RWPE1 (cell line): ENCODE measurements at regions not wholly inside any gene's neighbourhood (a gene's known extent, or its start where the extent isn't known, plus 50 kb on each side); places are given as distances from the start of the nearest gene placed in this dataset.

ENCODE experiments used
- CTCF ChIA-PET: fragments of 350-600 bp; sonication (Branson Sonifier 250); formaldehyde crosslinking; extraction: SDS; loops from one replicate; lab custom pipeline; 2021; lab: Yijun Ruan, JAX
- POLR2A ChIA-PET: fragments of 400-600 bp; formaldehyde crosslinking; extraction: SDS; loops from one replicate; lab custom pipeline; 2020; ENCODE audit warnings: antibody characterized with exemption; ENCODE audit not compliant: low non-redundant PET; lab: Yijun Ruan, JAX
- DNase-seq: peaks from one replicate; pipeline ENCODE4 v3.0.0; 2012; ENCODE audit warnings: low spot score
- H3K27ac ChIP-seq: fragments of 450-650 bp; 2 replicates; pipeline ENCODE4 v1.5.1; 2017
- TF ChIP-seq, protein P1 (sequence below): fragments of 450-650 bp; conservative IDR thresholded peaks from 2 replicates; pipeline ENCODE4 v1.5.1; 2017; ENCODE audit warnings: low read depth, mild to moderate bottlenecking

DNA sequence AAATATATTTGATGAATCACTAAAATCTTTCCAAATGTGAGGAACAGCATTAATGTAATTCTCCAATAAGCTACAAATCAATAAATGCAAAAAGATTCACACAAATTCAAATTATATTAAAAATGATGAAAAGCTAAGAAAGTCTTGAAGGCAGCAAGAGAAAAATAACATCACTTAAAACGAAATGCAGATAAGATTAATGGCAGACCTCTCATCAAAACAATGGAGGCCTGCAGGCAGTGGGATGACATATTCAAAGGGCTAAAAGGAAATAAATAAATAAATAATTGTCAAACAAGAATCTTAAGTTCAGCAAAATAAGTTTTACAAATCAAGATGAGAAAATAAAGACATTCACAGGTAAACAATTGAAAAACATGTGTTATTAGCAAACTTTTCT, 952.1 kb downstream of the SLITRK6 start:
- TF ChIP-seq, protein P1, sequence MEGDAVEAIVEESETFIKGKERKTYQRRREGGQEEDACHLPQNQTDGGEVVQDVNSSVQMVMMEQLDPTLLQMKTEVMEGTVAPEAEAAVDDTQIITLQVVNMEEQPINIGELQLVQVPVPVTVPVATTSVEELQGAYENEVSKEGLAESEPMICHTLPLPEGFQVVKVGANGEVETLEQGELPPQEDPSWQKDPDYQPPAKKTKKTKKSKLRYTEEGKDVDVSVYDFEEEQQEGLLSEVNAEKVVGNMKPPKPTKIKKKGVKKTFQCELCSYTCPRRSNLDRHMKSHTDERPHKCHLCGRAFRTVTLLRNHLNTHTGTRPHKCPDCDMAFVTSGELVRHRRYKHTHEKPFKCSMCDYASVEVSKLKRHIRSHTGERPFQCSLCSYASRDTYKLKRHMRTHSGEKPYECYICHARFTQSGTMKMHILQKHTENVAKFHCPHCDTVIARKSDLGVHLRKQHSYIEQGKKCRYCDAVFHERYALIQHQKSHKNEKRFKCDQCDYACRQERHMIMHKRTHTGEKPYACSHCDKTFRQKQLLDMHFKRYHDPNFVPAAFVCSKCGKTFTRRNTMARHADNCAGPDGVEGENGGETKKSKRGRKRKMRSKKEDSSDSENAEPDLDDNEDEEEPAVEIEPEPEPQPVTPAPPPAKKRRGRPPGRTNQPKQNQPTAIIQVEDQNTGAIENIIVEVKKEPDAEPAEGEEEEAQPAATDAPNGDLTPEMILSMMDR: no peak
- no peak for DNase-seq

DNA sequence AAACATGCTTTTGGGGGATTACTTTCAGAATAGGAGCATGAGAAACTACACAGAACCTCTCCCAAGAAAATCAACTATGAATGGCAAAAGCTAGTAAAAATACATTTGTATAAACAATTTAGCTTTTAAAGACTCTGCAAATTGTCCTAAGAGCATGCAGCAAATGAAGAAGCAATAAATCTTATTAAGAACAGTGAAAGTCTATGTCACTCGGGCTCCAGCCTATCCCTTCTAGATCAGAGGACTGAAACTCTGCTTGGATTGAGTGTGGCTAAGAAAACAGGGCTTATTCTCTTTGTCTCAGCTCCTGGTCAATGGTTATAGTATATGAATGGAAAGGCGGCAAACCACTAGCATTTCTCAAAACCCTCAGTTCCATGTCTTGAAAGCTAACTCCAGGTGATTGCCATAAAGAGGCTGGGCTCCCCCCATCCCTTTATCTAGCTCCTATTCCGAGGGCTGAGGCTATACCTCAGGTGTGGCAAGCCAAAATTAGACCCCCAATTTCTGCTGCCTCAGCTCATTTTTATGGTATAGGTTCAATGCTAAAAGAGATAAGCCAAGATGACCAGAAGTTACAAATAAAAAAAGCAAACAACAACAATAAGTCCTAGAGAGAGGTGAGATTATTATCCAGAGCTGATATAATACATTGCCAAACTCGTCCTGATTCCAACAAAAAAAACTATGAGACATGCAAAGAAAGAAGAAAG, 953.2 kb downstream of the SLITRK6 start:
- TF ChIP-seq, protein P1: no peak

More for the DNA sequence above, 952.1 kb downstream of the SLITRK6 start:
- ChIA-PET CTCF (no interaction called here), POLR2A (no interaction called here)
- no peak overlapping the region for H3K27ac ChIP-seq

DNA sequence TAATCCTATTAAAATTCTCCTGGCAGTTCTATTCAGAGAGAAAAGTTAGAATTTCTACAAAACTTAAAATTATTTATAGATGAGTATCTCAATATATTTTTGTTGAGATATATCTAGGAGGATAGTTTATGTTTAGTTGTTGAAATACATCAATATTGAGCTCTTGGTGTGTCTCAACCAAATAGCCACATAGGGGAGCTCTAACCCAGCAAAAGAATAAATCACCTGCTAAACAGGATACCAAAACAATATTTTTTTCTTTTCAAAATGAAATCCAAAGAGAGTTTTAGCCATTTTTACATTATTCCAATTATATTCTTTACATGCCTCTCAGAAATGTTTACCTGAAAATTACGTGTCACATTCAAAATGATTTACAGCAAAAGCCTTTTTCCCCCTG, 954.7 kb downstream of the SLITRK6 start:
- no peak overlapping the region for H3K27ac ChIP-seq
- DNase-seq: peak; percentile 18
- CTCF ChIA-PET: interaction anchor here (0.5 to 1.0 kb wide), 3 partner anchors 21 to 989 kb away, joined by 3 to 5 read pairs (median 4); no protein-coding TSS in a partner anchor
- TF ChIP-seq, protein P1: peak; percentile 53
- POLR2A ChIA-PET: no interaction called here

More for the DNA sequence above, 953.2 kb downstream of the SLITRK6 start:
- ChIA-PET POLR2A (no interaction called here), CTCF (interaction anchor here (0.6 kb wide), 1 partner anchor 241 kb away, joined by 3 read pairs; no protein-coding TSS in a partner anchor)
- DNase-seq: no peak
- no peak overlapping the region for H3K27ac ChIP-seq

DNA sequence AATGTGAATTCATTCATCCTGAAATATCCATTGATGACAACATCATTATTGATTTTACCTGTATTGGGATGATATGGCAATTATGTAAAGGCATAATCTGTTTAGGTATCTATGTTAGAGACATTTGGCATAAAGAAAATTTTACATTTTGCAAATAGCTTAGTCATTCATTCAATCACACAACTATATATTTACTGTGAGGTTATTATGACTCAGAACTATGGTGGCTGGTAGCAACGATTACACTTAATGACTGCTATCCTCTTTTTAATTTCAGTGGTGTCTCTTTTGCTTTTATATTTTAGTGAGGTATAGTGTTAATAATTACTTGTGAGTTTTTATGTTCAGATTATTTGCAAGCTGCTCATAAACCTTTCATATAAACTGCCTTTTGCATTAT, 955.9 kb downstream of the SLITRK6 start:
- DNase-seq: no peak
- TF ChIP-seq, protein P1: no peak
- CTCF ChIA-PET: no interaction called here
- H3K27ac ChIP-seq: no peak overlapping the region
- POLR2A ChIA-PET: no interaction called here

DNA sequence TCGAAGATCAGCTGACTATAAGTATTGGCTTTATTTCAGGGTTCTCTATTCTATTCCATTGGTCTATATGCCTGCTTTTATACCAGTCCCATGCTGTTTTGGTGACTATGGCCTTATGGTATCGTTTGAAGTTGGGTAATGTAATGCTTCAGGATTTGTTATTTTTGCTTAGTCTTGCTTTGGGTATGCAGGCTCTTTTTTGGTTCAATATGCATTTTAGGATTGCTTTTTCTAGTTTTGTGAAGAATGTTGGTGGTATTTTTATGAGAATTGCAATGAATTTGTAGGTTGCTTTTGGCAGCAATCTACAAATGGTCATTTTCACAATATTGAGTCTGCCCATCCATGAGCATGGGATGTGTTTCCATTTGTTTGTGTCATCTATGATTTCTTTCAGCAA, 951.9 kb upstream of the SLITRK1 start:
- POLR2A ChIA-PET: no interaction called here
- DNase-seq: no peak
- TF ChIP-seq, protein P1: no peak
- CTCF ChIA-PET: no interaction called here
- H3K27ac ChIP-seq: no peak overlapping the region

DNA sequence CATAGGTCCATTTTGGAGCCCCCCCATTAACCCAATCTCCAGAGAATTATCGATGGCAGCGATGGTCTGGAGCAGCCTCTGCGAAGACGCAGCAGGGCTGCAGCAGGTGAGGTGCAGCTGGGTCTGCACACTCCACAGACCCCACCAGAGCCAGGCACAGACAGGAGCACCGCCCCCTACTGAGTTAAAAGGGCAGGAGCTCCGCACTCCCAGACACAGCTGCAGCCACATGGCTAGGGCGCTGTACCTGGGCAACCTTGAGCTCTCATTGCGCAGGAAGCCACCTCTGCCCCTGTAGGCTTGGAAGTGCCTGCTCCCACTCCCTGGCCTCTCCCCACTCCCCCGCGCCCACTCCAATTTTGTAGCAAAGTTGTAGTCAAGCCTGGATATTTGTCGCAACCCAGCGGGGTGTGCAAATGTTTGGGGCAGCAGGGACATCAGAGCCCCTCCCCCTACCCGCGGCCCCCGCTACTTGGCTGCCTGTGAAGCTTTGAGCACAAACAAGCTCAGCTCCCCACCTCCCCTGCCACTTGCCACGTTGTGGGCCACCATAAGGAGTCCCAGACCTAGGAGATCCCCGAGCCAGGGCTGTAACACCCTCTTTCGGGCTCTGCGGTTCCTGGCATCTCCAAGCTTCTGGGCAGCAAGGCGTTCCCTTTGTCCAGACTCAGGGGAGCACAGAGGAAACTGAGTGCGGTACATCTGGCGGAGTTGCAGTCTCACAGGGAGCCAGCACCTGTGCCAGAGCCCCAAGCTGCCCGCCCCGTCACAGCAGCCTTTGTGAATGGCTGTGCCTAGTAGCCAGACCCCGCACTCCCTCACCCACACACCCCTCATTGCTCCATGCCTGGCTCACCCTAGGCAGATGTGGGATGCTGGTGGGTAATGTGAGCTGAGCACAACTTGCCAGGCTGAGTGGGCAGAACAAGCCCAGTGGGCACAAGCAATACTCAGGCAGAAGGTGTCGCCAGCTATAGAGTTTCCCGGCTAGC, 949.7 kb upstream of the SLITRK1 start:
- ChIA-PET POLR2A (no interaction called here), CTCF (no interaction called here)
- DNase-seq: no peak
- H3K27ac ChIP-seq: no peak overlapping the region
- TF ChIP-seq, protein P1: no peak
